Mesodermal cell (in vitro differentiated cells): ENCODE measurements at regions not wholly inside any gene's neighbourhood (a gene's known extent, or its start where the extent isn't known, plus 50 kb on each side); places are given as distances from the start of the nearest gene placed in this dataset.

ENCODE experiments used
- H3K27ac ChIP-seq: 2 replicates; pipeline ENCODE4 v1.7.0; 2013; ENCODE audit warnings: mild to moderate bottlenecking, low read depth, low read length, moderate library complexity; ENCODE audit not compliant: severe bottlenecking
- H3K36me3 ChIP-seq: 2 replicates; pipeline ENCODE4 v1.7.1; 2013; ENCODE audit warnings: mild to moderate bottlenecking, low read length, moderate library complexity; ENCODE audit not compliant: control insufficient read depth, insufficient read depth
- H3K4me1 ChIP-seq: one replicate; pipeline ENCODE4 v1.7.1; 2013; ENCODE audit warnings: mild to moderate bottlenecking, low read length; ENCODE audit not compliant: insufficient read depth, control insufficient read depth, poor library complexity, severe bottlenecking
- H3K4me3 ChIP-seq: 2 replicates; pipeline ENCODE4 v1.7.0; 2013; ENCODE audit warnings: low read length, control low read depth, mild to moderate bottlenecking; ENCODE audit not compliant: insufficient read depth, poor library complexity, severe bottlenecking; ENCODE audit errors: extremely low read depth
- H3K9me3 ChIP-seq: 2 replicates; pipeline ENCODE4 v1.7.1; 2013; ENCODE audit warnings: mild to moderate bottlenecking, low read length, moderate library complexity; ENCODE audit not compliant: control insufficient read depth
- WGBS, 2 experiments: methylation state at CpG; one replicate each; pipeline ENCODE4 v1.1.5; 2013; ENCODE audit warnings: missing lambda C conversion rate in 2 of 2; ENCODE audit not compliant: insufficient coverage in 2 of 2; 5-methylcytosine and 5-hydroxymethylcytosine counted together

DNA sequence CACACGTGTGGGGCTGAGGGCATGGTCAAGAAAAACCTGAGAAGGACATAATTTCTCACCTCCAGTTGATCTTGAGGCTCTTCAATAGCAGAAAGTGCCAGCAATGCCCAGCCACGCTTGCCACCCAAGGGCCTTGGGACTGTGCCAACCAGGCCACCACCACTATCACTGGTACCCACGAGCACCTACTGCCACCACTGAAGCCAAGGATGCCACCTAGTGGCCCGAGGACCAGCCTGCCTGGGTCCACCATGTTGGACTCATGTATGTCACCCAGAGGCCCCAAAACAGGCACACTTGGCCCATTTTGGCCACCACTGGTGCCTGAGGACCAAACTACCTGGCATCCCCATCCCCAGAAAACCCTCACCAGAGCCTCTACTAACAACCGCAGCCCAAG is 191.8 kb downstream of the ADAM29 start:
- Histone ChIP-seq H3K9me3 (peaks cover 5% of the 10 kb centered on the region), H3K4me1 (no peaks in the 10 kb centered on the region), H3K4me3 (no peak overlapping the region), H3K27ac (no peak overlapping the region), H3K36me3 (no peaks in the 10 kb centered on the region)
- 81 to 90% methylated on average over 3 of the region's 5 CpGs for WGBS, 2 experiments

DNA sequence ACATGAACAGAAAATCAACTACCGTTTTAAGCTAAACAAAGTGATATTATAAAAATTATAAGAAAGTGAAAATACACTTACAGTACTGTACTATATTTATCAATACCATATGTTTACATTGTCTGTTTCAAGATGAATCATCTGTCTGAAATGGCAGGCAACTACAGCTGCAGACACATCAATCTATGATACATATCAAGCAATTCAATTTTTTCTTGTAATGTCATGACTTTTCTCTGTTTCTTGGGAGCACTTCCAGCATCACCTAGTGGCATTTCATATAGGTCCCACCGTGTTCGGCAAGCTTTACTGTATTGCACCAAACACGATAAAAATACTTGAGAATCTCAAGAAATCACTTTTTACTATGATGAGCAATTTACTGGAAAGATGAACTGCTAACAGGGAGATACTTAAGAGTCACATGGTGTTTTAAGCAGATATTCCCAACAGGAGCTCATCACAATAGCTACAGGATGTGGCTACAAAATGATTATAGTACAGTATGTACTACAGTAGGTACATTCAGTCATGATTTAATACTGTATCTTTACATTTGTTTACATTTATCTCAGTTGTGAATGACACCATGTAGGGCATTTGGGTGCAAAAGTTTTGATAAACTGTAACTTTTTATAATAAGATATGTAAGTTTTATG is 207.4 kb downstream of the ADAM29 start:
- Histone ChIP-seq H3K36me3 (no peaks in the 10 kb centered on the region), H3K4me3 (no peak overlapping the region), H3K27ac (no peak overlapping the region), H3K4me1 (no peaks in the 10 kb centered on the region), H3K9me3 (no peaks in the 10 kb centered on the region)
- WGBS, 2 experiments, result 80% methylated on average over 3 of the region's 4 CpGs; no CpG with 5 or more reads in 1 of the 2 experiments

DNA sequence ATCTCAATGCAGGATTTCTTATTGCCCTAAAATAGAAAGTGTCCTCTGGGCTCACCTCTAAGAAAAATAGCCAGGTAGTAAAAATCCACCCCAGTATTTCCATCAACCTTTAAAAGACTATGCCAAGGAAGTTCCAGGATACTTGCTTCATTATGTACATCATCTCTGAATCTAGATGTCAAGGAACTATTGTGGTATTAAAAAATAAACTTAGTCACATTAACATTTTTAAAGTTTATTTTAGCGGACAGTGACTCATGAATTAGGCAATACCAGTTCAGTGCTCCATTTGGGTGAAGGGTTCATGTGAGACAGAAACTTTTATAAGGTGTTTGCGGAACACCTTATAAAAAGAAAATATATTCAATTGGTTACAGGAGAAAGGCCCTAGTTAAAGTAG is 209.2 kb downstream of the ADAM29 start:
- H3K9me3 ChIP-seq, result no peaks in the 10 kb centered on the region
- H3K4me1 ChIP-seq, result no peaks in the 10 kb centered on the region
- no peak overlapping the region for H3K4me3 ChIP-seq
- no CpG with 5 or more reads among the region's 2 CpGs for WGBS, 2 experiments
- H3K27ac ChIP-seq, result no peak overlapping the region
- H3K36me3 ChIP-seq, result no peaks in the 10 kb centered on the region

DNA sequence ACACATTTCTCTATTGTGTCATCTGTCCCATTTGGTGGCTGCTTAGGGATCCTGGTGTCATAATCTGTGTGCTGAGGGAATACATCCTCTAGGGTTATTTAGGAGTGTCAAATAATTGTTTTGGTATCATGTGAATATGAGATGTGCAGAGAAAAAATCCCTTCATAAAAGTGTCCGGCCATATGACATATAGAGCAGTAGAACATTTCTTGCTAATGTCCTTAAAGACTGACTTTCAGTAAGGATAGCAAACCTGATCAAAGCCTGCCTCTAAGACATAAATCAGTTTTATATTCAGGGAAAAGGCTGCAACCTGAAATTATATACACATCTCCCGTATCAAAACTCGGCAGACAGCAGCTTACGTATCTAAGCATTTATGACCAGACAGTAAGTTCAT is 211.6 kb downstream of the ADAM29 start:
- no peak overlapping the region for H3K27ac ChIP-seq
- H3K36me3 ChIP-seq, result no peaks in the 10 kb centered on the region
- no peaks in the 10 kb centered on the region for H3K4me1 ChIP-seq
- no peaks in the 10 kb centered on the region for H3K9me3 ChIP-seq
- H3K4me3 ChIP-seq, result no peak overlapping the region
- 17% methylated on average over 1 of the region's 4 CpGs; no CpG with 5 or more reads in 1 of the 2 experiments for WGBS, 2 experiments

DNA sequence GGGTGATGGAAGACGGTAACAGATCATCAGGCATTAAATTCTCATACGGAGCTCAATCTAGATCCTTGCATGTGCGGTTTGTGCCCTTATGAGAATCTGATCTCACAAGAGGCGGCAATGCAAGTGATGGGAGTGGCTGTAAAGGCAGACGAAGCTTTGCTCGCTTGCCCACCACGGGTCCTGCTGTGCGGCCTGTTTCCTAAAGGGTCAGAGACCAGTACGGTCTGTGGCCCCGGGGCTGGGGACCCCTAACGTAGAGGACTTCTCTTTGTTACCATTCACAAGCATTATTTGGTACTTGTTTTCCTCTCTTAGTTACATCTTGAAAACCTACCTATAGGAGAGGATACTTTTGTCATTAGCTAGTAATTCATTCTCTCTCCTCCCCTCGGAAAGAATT is 221.0 kb downstream of the ADAM29 start:
- Histone ChIP-seq H3K27ac (no peak overlapping the region), H3K9me3 (no peaks in the 10 kb centered on the region), H3K36me3 (no peaks in the 10 kb centered on the region), H3K4me3 (no peak overlapping the region), H3K4me1 (no peaks in the 10 kb centered on the region)
- WGBS, 2 experiments, result 90 to 98% methylated on average over 9 of the region's 12 CpGs

DNA sequence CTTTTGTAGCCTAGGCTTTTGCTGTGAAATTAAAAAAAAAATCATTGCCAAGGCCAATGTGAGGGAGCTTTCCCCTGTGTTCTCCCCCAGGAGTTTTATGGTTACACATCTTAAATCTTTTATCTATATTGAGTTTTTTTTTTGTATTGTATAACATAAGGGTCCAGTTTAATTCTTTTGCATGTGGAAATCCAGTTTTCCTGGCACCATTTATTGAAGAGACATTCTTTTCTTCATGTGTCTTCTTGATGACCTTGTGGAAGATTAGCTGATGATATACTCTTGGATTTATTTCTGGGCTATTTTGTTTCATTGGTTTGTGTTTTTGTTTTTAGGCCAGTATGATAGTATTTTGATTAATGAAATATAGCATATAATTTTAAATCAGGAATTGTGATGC is 225.0 kb downstream of the ADAM29 start:
- no peak overlapping the region for H3K27ac ChIP-seq
- no peak overlapping the region for H3K4me3 ChIP-seq
- H3K36me3 ChIP-seq, result no peaks in the 10 kb centered on the region
- H3K4me1 ChIP-seq, result no peaks in the 10 kb centered on the region
- H3K9me3 ChIP-seq, result no peaks in the 10 kb centered on the region

DNA sequence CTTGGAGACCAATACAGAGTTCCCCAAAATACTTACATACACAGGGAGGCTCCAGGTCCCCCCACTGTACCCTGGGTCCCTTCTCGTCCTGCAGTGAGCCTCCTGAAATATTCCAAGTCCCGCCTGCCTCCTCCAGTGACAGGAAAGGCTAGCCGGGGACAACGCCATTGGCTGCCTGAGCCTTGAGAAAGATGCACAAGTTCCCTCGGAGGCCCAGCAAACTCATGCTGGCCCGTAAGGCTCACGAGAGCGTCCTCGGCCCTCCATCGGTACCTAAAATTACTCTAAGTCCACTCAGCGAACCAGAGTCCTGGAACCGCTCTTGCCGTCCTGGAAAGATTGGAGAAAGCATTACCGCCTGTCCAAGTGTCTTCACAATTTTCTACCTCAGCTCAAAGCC is 228.6 kb downstream of the ADAM29 start:
- 92 to 93% methylated on average over 14 of the region's 14 CpGs for WGBS, 2 experiments
- no peaks in the 10 kb centered on the region for H3K36me3 ChIP-seq
- no peaks in the 10 kb centered on the region for H3K9me3 ChIP-seq
- no peak overlapping the region for H3K27ac ChIP-seq
- no peaks in the 10 kb centered on the region for H3K4me1 ChIP-seq
- no peak overlapping the region for H3K4me3 ChIP-seq

DNA sequence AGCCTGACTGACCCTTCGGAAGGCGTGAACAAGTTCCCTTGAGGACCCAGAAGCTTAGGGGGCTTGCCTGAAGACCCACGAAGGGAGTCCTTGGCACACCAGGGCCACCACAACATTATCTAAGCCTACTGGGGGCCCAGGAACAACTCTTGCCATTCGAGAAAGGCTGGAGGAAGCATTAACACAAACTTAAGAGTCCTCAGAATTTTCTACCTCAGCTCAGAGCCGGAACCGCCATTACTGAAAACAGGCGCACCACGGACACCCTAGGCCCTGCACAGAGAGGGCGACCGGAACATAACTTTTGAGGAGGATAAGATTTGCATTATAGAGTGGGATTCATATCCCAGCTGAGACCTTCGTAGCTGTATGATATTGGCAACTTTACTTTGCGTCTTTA is 229.1 kb downstream of the ADAM29 start:
- no peaks in the 10 kb centered on the region for H3K36me3 ChIP-seq
- WGBS, 2 experiments, result 93 to 94% methylated on average over 9 to 10 of the region's 12 CpGs
- no peak overlapping the region for H3K4me3 ChIP-seq
- no peaks in the 10 kb centered on the region for H3K9me3 ChIP-seq
- H3K4me1 ChIP-seq, result no peaks in the 10 kb centered on the region
- H3K27ac ChIP-seq, result no peak overlapping the region

DNA sequence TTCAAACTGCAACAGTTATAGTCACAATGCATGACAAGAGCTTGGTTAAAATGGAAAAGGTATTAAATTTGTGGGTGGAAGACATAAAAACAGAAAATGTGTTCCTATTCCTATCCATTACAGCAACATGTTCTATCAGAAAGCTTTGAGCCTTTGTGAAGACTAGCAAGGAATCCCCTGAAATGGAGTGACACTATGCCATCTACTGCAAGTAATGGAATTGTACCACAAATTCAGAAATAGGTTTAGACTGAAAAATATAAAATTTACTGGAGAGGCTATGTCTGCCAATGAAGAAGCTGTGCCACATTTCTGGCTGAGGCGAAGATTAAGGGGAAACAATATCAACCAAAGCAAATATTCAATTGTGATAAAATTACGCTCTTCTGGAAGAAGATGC is 247.9 kb downstream of the ADAM29 start:
- no peak overlapping the region for H3K4me3 ChIP-seq
- H3K9me3 ChIP-seq, result no peaks in the 10 kb centered on the region
- no peak overlapping the region for H3K27ac ChIP-seq
- no CpG with 5 or more reads among the region's 2 CpGs for WGBS, 2 experiments
- H3K36me3 ChIP-seq, result no peaks in the 10 kb centered on the region
- no peaks in the 10 kb centered on the region for H3K4me1 ChIP-seq

DNA sequence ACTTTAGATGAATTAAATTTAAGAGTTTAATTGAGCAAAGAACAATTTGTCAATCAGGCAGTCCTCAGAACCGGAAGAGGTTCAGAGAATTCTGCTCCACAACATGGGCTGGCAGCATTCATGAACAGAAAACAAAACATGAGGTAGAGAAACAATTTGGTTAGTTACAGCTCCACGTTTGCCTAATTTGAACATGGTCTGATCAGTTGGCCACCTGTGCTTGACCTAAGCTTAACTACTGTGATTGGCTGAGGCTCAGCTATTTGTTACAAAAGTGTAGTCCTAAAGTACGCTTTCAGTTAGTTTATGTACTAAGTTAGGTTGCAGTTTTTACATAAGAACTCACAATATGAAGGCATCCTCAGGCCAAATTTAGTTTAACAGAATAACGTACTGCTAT is 258.6 kb downstream of the ADAM29 start:
- H3K4me1 ChIP-seq, result no peaks in the 10 kb centered on the region
- no peaks in the 10 kb centered on the region for H3K36me3 ChIP-seq
- 56 to 93% methylated on average over 1 to 2 of the region's 4 CpGs for WGBS, 2 experiments
- no peak overlapping the region for H3K4me3 ChIP-seq
- no peak overlapping the region for H3K27ac ChIP-seq
- no peaks in the 10 kb centered on the region for H3K9me3 ChIP-seq

DNA sequence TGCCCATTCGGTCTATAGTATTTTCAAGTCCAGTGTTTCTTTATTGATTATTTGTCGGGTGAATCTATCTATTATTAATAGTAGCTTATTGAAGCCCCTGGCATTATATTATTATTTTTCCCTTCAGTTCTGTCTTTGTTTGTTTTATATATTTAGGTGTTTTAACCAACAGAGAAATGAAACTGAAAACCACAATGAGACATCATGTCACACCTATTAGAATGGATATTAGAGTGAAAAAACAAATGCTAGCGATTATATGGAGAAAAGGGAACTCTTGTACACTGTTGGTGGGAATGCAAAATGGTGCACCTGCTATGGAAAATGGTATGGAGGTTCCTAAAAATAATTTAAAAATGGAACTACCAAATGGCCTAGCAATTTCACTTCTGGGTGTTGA is 272.5 kb downstream of the ADAM29 start:
- Histone ChIP-seq H3K36me3 (no peaks in the 10 kb centered on the region), H3K4me1 (no peaks in the 10 kb centered on the region), H3K27ac (no peak overlapping the region), H3K9me3 (no peaks in the 10 kb centered on the region), H3K4me3 (no peak overlapping the region)
- WGBS, 2 experiments, result no CpG with 5 or more reads among the region's 3 CpGs
